ENCODE measurements at regions not wholly inside any gene's neighbourhood (a gene's known extent, or its start where the extent isn't known, plus 50 kb on each side); places are given as distances from the start of the nearest gene placed in this dataset.

- Histone ChIP-seq H3K4me3 (no peak overlapping the region), H3K9me3 (replicated peaks; ENCODE audit: control insufficient read depth, insufficient read depth, low read length) (no peaks in the 10 kb centered on the region; the same call in 2 of the 3 replicates), H3K27ac (ENCODE audit: control insufficient read depth, insufficient read depth) (no peak overlapping the region), H4K20me1 (ENCODE audit: control insufficient read depth, insufficient read depth) (no peaks in the 10 kb centered on the region), H3K36me3 (ENCODE audit: control insufficient read depth in 2 of 2, insufficient read depth in 2 of 2, low read length in 1 of 2) (no peaks in the 10 kb centered on the region), H3K9ac (ENCODE audit: control insufficient read depth, insufficient read depth, low read length) (no peak overlapping the region), H2AFZ (ENCODE audit: control insufficient read depth, low read depth, low read length) (no peak overlapping the region), H3K27me3 (replicated peaks in 1 of 2; ENCODE audit: control insufficient read depth in 2 of 2, insufficient read depth in 2 of 2, low read length in 1 of 2) (no peaks in the 10 kb centered on the region), H3K4me2 (ENCODE audit: control insufficient read depth, insufficient read depth) (no peak overlapping the region), H3K79me2 (ENCODE audit: control insufficient read depth, insufficient read depth, low read length) (no peaks in the 10 kb centered on the region), H3K4me1 (ENCODE audit: control insufficient read depth, insufficient read depth, low read length) (no peaks in the 10 kb centered on the region)
- DNase-seq (ENCODE audit: low read depth, low spot score) (no peak), FAIRE-seq (no peak), ATAC-seq (no peak)
- POLR2A ChIA-PET: no interaction called here
- CTCF ChIA-PET: no interaction called here
- intact Hi-C loops (cut with micrococcal nuclease; ENCODE audit: unreplicated experiment) (no loop called here), in situ Hi-C loops (cut with MboI) (no loop called here)
- 67% methylated on average over 28 of the region's 31 CpGs for WGBS (ENCODE audit: insufficient coverage, insufficient replicate concordance, low lambda C conversion rate, missing lambda C conversion rate)
- no TSS peak for BruUV-seq (replicated peaks)
- SMC1A ChIA-PET (ENCODE audit: uncharacterized antibody, unreplicated experiment): no interaction called here
- RAD21 ChIA-PET (ENCODE audit: unreplicated experiment): no interaction called here
- no peak for TF ChIP-seq CBX3 (IDR thresholded peaks at IDR 0.05; ENCODE audit: borderline replicate concordance, low read depth)
- TF ChIP-seq MAX (IDR thresholded peaks at IDR 0.05; ENCODE audit: low read depth, low read length): no peak
- no peak for TF ChIP-seq HDGF (IDR thresholded peaks at IDR 0.05)
- no peak for TF ChIP-seq POLR2AphosphoS5 (IDR thresholded peaks at IDR 0.05; ENCODE audit: low read length)
- TF ChIP-seq WRNIP1 (IDR thresholded peaks at IDR 0.05; ENCODE audit: borderline replicate concordance, low read depth, low read length): no peak
- no peak for TF ChIP-seq ASH2L (IDR thresholded peaks at IDR 0.05; ENCODE audit: borderline replicate concordance, low read depth)
- TF ChIP-seq ZNF592 (IDR thresholded peaks at IDR 0.05): no peak
- no peak for TF ChIP-seq TARDBP (IDR thresholded peaks at IDR 0.05; ENCODE audit: borderline replicate concordance)
- no peak for TF ChIP-seq SMAD1 (IDR thresholded peaks at IDR 0.05; ENCODE audit: low read depth, partially characterized antibody)
- TF ChIP-seq ZZZ3 (IDR thresholded peaks at IDR 0.05; ENCODE audit: control insufficient read depth, insufficient read length, low read depth): no peak
- TF ChIP-seq MLLT1 (IDR thresholded peaks at IDR 0.05): no peak
- no peak for TF ChIP-seq KLF5 (IDR thresholded peaks at IDR 0.05; ENCODE audit: partially characterized antibody)
- TF ChIP-seq E2F8 (IDR thresholded peaks at IDR 0.05; ENCODE audit: low read depth, partially characterized antibody): no peak
- no peak for TF ChIP-seq CBX5 (IDR thresholded peaks at IDR 0.05; ENCODE audit: low read depth)
- TF ChIP-seq RUNX3 (IDR thresholded peaks at IDR 0.05; ENCODE audit: low read length): no peak
- TF ChIP-seq FOXM1 (IDR thresholded peaks at IDR 0.05; ENCODE audit: low read depth, low read length): no peak
- no peak for TF ChIP-seq BACH1 (IDR thresholded peaks at IDR 0.05; ENCODE audit: borderline replicate concordance)
Measured at GRCh38 chr2:241948901-241949735, 79.6 kb downstream of the RTP5 start.
